Effector memory CD4-positive, alpha-beta T cell (primary cell): ENCODE measurements at regions not wholly inside any gene's neighbourhood (a gene's known extent, or its start where the extent isn't known, plus 50 kb on each side); places are given as distances from the start of the nearest gene placed in this dataset.

Experiments
- DNase-seq, 3 donors: peaks; one replicate each; pipeline ENCODE4 v3.0.0-alpha.2; 2020
- H3K27ac ChIP-seq: 2 replicates; pipeline ENCODE4 v1.7.0; 2013; ENCODE audit warnings: mild to moderate bottlenecking, low read length, moderate library complexity; ENCODE audit not compliant: insufficient read depth, poor library complexity, severe bottlenecking
- H3K27me3 ChIP-seq: replicated peaks from 2 replicates; pipeline ENCODE4 v1.7.0; 2013; ENCODE audit warnings: mild to moderate bottlenecking, low read length; ENCODE audit not compliant: insufficient read depth, control insufficient read depth, poor library complexity, severe bottlenecking
- H3K36me3 ChIP-seq: 2 replicates; pipeline ENCODE4 v1.7.0; 2013; ENCODE audit warnings: mild to moderate bottlenecking, low read length, moderate library complexity; ENCODE audit not compliant: control insufficient read depth, insufficient read depth
- H3K4me1 ChIP-seq: 2 replicates; pipeline ENCODE4 v1.7.0; 2013; ENCODE audit warnings: low read length, mild to moderate bottlenecking; ENCODE audit not compliant: control insufficient read depth, insufficient read depth, poor library complexity, severe bottlenecking
- H3K4me3 ChIP-seq: 2 replicates; pipeline ENCODE4 v1.7.0; 2013; ENCODE audit warnings: low read length, low read depth, mild to moderate bottlenecking; ENCODE audit not compliant: insufficient read depth, poor library complexity, severe bottlenecking
- H3K9me3 ChIP-seq: 2 replicates; pipeline ENCODE4 v1.7.0; 2013; ENCODE audit warnings: mild to moderate bottlenecking, low read length, moderate library complexity; ENCODE audit not compliant: control insufficient read depth

DNA sequence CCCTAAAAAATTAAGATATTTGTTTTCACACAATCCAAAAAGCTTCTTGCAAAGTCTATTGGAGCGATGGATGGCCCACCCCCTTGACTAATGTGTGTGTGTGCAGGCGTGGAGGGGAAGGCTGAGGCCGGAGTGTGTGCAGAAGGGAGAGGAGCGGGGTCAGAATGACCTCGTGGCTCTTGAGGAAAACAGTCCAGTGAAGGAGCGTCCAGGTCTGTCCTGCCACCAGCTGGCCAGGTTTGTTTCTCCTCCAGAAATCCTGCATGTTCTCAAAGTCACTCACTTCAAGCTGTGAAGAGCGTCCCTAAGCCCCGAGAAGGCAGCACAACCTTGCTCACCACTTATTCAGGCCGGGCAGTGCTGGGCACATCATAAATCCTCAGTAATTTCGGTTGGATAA lies 69.5 kb upstream of the SSX2IP start:
- no peak for DNase-seq

DNA sequence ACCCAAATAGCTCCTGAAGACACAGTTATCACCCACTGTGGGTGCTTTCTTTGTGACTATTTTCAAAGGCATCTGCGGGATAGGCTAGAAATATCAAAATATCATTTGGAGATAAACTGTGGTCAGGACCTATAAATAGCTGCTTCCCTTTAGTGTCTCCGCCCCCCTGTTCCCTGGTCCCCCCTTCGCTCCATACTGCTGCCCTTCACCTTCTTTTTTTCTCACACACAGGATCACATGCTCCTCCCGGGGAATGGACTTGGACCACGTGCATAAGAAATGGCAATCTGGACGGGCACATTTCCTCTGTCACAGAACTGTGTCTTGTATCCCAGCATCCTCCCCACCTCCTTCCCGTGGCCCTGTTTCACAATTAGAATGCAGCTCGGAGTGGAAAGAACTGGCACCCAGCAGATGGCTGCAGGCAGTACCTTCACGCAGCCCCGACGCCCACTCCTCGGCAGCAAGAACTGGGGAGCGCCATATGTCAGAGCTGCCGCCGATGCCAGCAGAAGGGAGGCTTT lies 68.8 kb upstream of the SSX2IP start:
- Histone ChIP-seq H3K9me3 (no peaks in the 10 kb centered on the region), H3K4me1 (no peaks in the 10 kb centered on the region), H3K27me3 (no peaks in the 10 kb centered on the region), H3K36me3 (no peaks in the 10 kb centered on the region), H3K4me3 (no peak overlapping the region), H3K27ac (no peak overlapping the region)
- DNase-seq, result no peak

More for the DNA sequence above, 69.5 kb upstream of the SSX2IP start:
- Histone ChIP-seq H3K9me3 (no peaks in the 10 kb centered on the region), H3K36me3 (no peaks in the 10 kb centered on the region), H3K4me3 (no peak overlapping the region), H3K27me3 (no peaks in the 10 kb centered on the region), H3K27ac (no peak overlapping the region), H3K4me1 (no peaks in the 10 kb centered on the region)

DNA sequence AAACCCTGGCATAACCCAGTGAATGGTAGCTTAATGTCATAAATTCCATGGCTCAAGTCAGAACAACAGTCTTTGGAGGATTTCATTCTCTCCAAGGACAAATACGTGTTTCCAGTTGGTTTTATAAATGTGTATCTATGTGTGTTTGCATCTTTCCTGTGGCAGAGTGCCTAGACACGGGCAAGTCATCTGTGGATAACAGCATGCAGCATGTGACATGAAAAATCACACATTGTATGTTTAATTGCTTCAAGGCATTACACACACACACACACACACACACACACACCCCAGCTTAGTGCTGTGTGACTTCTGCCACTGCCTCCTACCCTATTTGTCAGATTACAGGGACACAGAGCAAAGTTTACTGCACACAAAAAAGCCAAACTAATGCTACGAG lies 68.2 kb upstream of the SSX2IP start:
- H3K4me3 ChIP-seq, result no peak overlapping the region
- H3K27ac ChIP-seq, result no peak overlapping the region

DNA sequence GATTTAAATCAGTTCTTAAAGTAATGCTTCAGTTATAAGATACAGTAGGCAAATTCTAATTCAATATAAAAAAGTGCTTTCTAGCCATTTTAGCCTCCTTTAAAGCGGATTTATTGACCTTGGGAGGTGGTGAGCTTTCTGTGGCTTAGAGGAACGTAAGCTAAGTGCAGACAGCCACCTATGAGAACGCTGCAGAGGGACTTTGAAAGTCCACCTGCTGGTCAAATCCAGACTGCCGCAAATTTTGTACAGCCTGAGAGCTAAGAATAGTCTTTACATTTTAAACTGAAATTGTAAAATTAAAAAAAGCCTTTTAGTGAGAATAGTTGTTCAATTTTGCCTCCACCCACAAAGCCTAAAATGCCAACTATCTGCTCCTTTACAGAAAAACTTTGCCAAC lies 67.0 kb upstream of the SSX2IP start:
- no peak for DNase-seq
- no peaks in the 10 kb centered on the region for H3K4me1 ChIP-seq
- no peak overlapping the region for H3K4me3 ChIP-seq
- no peaks in the 10 kb centered on the region for H3K36me3 ChIP-seq
- no peak overlapping the region for H3K27ac ChIP-seq
- H3K27me3 ChIP-seq, result no peaks in the 10 kb centered on the region
- H3K9me3 ChIP-seq, result no peaks in the 10 kb centered on the region

More for the DNA sequence above, 68.2 kb upstream of the SSX2IP start:
- DNase-seq, result no peak
- H3K4me1 ChIP-seq, result no peaks in the 10 kb centered on the region
- H3K9me3 ChIP-seq, result no peaks in the 10 kb centered on the region
- H3K27me3 ChIP-seq, result no peaks in the 10 kb centered on the region
- no peaks in the 10 kb centered on the region for H3K36me3 ChIP-seq

DNA sequence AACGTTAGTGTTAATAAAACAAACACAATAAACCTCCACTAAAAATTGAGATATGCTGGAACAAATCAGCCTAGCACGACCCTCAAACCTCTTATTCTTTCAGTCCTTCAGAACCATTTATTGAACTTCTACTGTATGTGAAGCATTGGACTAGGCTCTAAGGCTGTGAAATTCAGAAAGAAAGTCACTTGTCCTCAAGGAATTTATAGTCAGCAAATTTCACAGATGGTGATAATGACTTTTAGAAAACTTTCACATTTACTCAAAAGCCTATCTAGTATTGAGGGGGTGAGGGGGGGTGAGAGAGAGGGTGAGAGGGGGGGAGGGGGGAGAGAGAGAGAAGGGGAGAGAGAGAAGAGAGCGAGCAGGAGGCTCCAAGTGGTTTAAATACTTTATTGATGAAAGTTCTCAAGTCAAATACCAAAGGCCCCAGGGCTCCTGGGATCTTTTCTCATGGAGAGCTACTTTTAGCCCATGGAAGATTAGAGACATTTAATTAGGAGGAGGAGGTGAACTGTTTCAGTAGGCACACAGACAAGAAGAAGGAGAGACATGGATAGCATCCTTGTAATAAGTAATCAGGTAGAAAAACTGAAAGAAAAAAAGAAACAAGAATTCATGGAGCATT lies 66.3 kb upstream of the SSX2IP start:
- no peaks in the 10 kb centered on the region for H3K4me1 ChIP-seq
- H3K4me3 ChIP-seq, result no peak overlapping the region
- H3K27ac ChIP-seq, result no peak overlapping the region
- DNase-seq, result no peak
- no peaks in the 10 kb centered on the region for H3K27me3 ChIP-seq
- no peaks in the 10 kb centered on the region for H3K36me3 ChIP-seq
- H3K9me3 ChIP-seq, result no peaks in the 10 kb centered on the region

DNA sequence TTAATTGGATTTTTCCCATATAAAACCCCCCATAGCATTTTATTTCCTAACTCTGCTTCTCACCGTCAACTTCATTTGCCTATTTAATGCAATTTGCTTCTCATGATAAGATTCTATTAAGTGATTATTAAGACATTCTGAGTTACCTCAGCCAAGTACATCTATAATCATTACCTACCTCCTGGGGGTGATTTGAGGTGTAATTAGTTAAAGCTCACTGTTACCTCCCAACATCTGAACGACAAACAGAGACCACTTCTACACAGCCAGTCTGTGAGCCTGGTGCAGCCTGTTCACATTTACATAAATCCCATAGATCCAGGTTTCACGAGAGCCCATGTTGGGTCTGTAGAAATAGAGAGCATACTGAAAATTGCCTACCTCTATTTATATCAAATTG lies 65.7 kb upstream of the SSX2IP start:
- Histone ChIP-seq H3K4me1 (no peaks in the 10 kb centered on the region), H3K27ac (no peak overlapping the region), H3K27me3 (no peaks in the 10 kb centered on the region), H3K9me3 (no peaks in the 10 kb centered on the region), H3K36me3 (no peaks in the 10 kb centered on the region), H3K4me3 (no peak overlapping the region)
- DNase-seq, result no peak

DNA sequence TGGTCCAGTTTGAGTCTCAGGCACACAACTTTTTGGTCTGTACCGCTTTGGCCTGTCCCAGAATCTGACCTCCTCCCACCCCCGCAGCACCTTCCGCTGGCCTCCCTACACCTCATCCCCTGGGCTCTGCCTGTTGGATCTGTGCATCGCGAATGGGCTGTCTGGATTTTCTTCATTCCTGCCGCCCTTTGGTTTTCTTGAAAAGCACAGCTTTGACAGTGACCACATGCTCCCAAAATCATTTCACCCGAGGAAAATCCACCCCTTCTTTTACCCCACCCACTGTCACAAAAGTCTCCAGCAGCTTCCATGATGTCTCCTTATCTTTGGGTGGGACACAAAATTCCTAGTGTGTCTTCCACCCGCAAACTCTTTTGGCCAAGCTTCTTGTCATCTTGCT lies 65.0 kb upstream of the SSX2IP start:
- Histone ChIP-seq H3K27me3 (no peaks in the 10 kb centered on the region), H3K4me3 (no peak overlapping the region), H3K27ac (no peak overlapping the region), H3K36me3 (no peaks in the 10 kb centered on the region), H3K4me1 (no peaks in the 10 kb centered on the region), H3K9me3 (no peaks in the 10 kb centered on the region)
- DNase-seq, result no peak

DNA sequence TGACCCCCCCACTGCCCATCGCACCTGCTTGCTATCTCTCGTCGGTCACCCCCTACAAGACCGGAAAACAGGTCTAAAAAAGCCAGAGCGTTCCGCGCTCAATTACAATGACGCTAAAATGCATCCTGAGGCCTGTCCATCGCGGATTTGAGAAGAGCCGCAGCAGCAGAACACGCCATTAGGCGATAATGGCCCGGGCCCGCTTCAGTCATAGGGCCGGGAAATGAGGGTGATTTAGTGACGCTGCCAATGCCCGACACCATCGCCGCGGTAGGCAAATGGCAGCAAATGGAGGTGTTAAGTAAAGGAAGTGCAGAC lies 64.1 kb upstream of the SSX2IP start:
- H3K36me3 ChIP-seq, result no peaks in the 10 kb centered on the region
- DNase-seq, result no peak
- no peaks in the 10 kb centered on the region for H3K27me3 ChIP-seq
- no peak overlapping the region for H3K4me3 ChIP-seq
- H3K9me3 ChIP-seq, result no peaks in the 10 kb centered on the region
- no peak overlapping the region for H3K27ac ChIP-seq
- no peaks in the 10 kb centered on the region for H3K4me1 ChIP-seq

DNA sequence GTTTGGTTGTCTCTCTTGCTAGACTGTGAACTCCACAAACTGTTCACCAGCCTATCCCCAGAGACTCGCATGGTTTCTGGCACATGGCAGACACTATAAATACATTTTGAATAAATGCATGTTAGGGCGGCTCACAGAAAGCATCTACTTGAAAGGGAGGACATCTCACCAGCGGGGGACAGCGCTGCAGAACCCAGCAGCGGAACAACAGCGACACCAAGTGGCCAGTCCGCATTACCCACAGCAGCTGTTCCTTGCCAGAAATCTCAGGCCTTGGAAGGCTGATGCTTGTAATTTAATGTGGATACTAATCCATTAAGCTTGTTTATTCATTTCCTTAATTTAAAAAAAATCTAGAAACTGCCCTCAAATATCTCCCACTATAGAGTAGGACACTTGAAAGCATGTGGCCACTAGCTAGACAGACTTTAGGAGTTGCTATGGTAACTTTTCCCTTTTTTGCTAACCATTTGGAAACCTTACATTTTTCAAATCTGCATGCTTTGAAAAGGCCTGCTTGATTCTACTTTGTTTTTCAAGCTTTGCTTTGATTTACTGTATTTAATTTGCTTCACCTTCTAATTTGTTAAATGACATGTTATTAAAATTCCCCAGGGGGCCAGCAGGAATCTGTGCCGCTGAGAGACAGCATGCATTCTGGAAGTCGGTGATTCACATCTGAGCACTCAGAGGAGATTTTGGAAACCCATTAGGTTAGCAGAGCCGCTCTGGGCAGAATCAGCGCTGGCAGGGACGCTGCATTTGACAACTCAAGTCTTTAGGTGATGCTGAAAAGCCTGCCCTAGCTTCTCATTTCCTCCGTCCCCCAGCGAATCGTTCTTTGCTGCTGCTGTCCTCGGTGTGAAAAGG lies 63.5 kb upstream of the SSX2IP start:
- H3K27ac ChIP-seq, result no peak overlapping the region
- peak; percentile 42 to 47 (median 42) for DNase-seq
- H3K4me3 ChIP-seq, result no peak overlapping the region
- no peaks in the 10 kb centered on the region for H3K4me1 ChIP-seq
- H3K9me3 ChIP-seq, result no peaks in the 10 kb centered on the region
- no peaks in the 10 kb centered on the region for H3K27me3 ChIP-seq
- no peaks in the 10 kb centered on the region for H3K36me3 ChIP-seq

DNA sequence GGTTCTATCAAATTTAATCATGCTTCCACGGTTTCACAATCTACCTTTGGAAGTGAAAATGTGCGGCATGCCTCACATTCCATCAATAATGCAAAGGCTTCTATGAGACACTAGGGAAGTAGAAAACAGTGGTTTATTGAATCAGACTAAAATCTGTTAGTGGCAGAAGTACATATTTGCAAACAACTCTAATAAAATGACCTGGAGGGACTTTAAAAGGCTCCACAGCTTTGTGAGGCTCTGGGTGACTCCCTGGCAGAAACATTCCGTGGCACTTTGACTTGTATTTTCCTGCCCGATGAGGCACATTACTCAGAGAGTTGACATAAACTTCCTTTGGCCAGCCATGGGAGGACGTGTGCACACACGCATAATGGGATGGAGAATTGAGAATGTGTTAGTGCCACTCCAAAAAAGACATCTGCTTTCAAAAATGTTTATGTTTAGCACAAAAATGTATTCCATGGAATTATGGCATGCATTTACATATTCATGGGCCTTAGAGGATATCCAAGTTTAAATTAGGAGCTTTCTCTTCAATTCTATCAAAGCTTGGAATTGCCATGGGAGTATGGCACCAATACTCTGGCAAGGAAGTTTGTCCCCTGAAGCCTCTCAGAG lies 60.0 kb upstream of the SSX2IP start:
- no peak for DNase-seq

More for the DNA sequence above, 60.0 kb upstream of the SSX2IP start:
- no peaks in the 10 kb centered on the region for H3K4me1 ChIP-seq
- no peaks in the 10 kb centered on the region for H3K27me3 ChIP-seq
- no peak overlapping the region for H3K4me3 ChIP-seq
- no peaks in the 10 kb centered on the region for H3K9me3 ChIP-seq
- H3K36me3 ChIP-seq, result no peaks in the 10 kb centered on the region
- no peak overlapping the region for H3K27ac ChIP-seq
